ENCODE measurements at regions not wholly inside any gene's neighbourhood (a gene's known extent, or its start where the extent isn't known, plus 50 kb on each side); places are given as distances from the start of the nearest gene placed in this dataset.
A peak's percentile ranks its signal among the peaks of the same experiment; 100 is the strongest.

- Mint-ChIP-seq H3K36me3 (no peaks in the 10 kb centered on the region), H3K4me1 (peaks cover 15% of the 10 kb centered on the region), H3K9me3 (no peaks in the 10 kb centered on the region), H3K27ac (no peak overlapping the region), H3K27me3 (ENCODE audit: insufficient read depth, low read depth) (peaks cover 6% of the 10 kb centered on the region), H3K4me3 (no peak overlapping the region)
- DNase-seq (ENCODE audit: low spot score) = peak; percentile 40
- Histone ChIP-seq H3K9me3 (ENCODE audit: low read depth) (no peaks in the 10 kb centered on the region), H3F3A (ENCODE audit: low read depth) (peaks cover 17% of the 10 kb centered on the region), H3K79me2 (ENCODE audit: low read depth) (no peaks in the 10 kb centered on the region), H3K4me3 (no peak overlapping the region), H3K9ac (no peak overlapping the region), H3K4me2 (peak overlapping the region; percentile 45), H3K4me1 (peaks cover 37% of the 10 kb centered on the region), H3K27ac (no peak overlapping the region), H3K36me3 (no peaks in the 10 kb centered on the region), H2AFZ (replicated peaks) (no peak overlapping the region), H4K20me1 (ENCODE audit: low read depth) (no peaks in the 10 kb centered on the region), H3K27me3 (no peaks in the 10 kb centered on the region)
- no peak for TF ChIP-seq EZH2 (IDR thresholded peaks at IDR 0.05)
These were observed 569.7 kb upstream of the MKI67 start for GRCh38 chr10:128695931-128696330.

- Mint-ChIP-seq H3K36me3 (no peaks in the 10 kb centered on the region), H3K4me3 (no peak overlapping the region), H3K27me3 (ENCODE audit: insufficient read depth, low read depth) (peaks cover 5% of the 10 kb centered on the region), H3K27ac (no peak overlapping the region), H3K4me1 (peaks cover 15% of the 10 kb centered on the region), H3K9me3 (no peaks in the 10 kb centered on the region)
- H3F3A ChIP-seq (ENCODE audit: low read depth) = peaks cover 17% of the 10 kb centered on the region
- no peaks in the 10 kb centered on the region for H3K9me3 ChIP-seq (ENCODE audit: low read depth)
- peaks cover 37% of the 10 kb centered on the region for H3K4me1 ChIP-seq
- H3K36me3 ChIP-seq = no peaks in the 10 kb centered on the region
- H3K9ac ChIP-seq = no peak overlapping the region
- H3K27ac ChIP-seq = no peak overlapping the region
- peak overlapping the region; percentile 61 for H3K4me2 ChIP-seq
- H4K20me1 ChIP-seq (ENCODE audit: low read depth) = no peaks in the 10 kb centered on the region
- H3K4me3 ChIP-seq = no peak overlapping the region
- H2AFZ ChIP-seq (replicated peaks) = no peak overlapping the region
- H3K27me3 ChIP-seq = no peaks in the 10 kb centered on the region
- H3K79me2 ChIP-seq (ENCODE audit: low read depth) = no peaks in the 10 kb centered on the region
- no peak for DNase-seq (ENCODE audit: low spot score)
- TF ChIP-seq EZH2phosphoT487 (IDR thresholded peaks at IDR 0.05) (no peak), CTCF (IDR thresholded peaks at IDR 0.05) (no peak)
These were observed 571.2 kb upstream of the MKI67 start for GRCh38 chr10:128697437-128697836.

- H3K9me3 Mint-ChIP-seq = no peaks in the 10 kb centered on the region
- no peak for DNase-seq (ENCODE audit: low spot score)
These were observed 575.2 kb upstream of the MKI67 start for GRCh38 chr10:128701381-128701780.

More at GRCh38 chr10:128701381-128701780, 575.2 kb upstream of the MKI67 start:
- H3K27ac ChIP-seq = no peak overlapping the region
- H3K27me3 ChIP-seq = no peaks in the 10 kb centered on the region
- H3K9me3 ChIP-seq (ENCODE audit: low read depth) = no peaks in the 10 kb centered on the region
- no peak overlapping the region for H3K4me3 ChIP-seq
- Mint-ChIP-seq H3K4me1 (peaks cover 3% of the 10 kb centered on the region), H3K27me3 (ENCODE audit: insufficient read depth, low read depth) (peaks cover 4% of the 10 kb centered on the region), H3K4me3 (no peak overlapping the region), H3K36me3 (no peaks in the 10 kb centered on the region), H3K27ac (no peak overlapping the region)
- no peaks in the 10 kb centered on the region for H3K79me2 ChIP-seq (ENCODE audit: low read depth)
- H3K9ac ChIP-seq = no peak overlapping the region
- no peaks in the 10 kb centered on the region for H4K20me1 ChIP-seq (ENCODE audit: low read depth)
- TF ChIP-seq EZH2 (IDR thresholded peaks at IDR 0.05) = no peak
- no peak for TF ChIP-seq CTCF (IDR thresholded peaks at IDR 0.05)
- no peak for TF ChIP-seq EZH2phosphoT487 (IDR thresholded peaks at IDR 0.05)
- H3K36me3 ChIP-seq = peaks cover 6% of the 10 kb centered on the region
- H3K4me1 ChIP-seq = peaks cover 19% of the 10 kb centered on the region
- no peak overlapping the region for H3K4me2 ChIP-seq
- no peak overlapping the region for H2AFZ ChIP-seq (replicated peaks)
- H3F3A ChIP-seq (ENCODE audit: low read depth) = peaks cover 10% of the 10 kb centered on the region
